ENCODE measurements at regions not wholly inside any gene's neighbourhood (a gene's known extent, or its start where the extent isn't known, plus 50 kb on each side); places are given as distances from the start of the nearest gene placed in this dataset.

- no peak for TF ChIP-seq POLR2AphosphoS5 (IDR thresholded peaks at IDR 0.05)
- TF ChIP-seq CTCF (IDR thresholded peaks at IDR 0.05) = no peak
- no peak for TF ChIP-seq POLR2A (IDR thresholded peaks at IDR 0.05)
- no peaks in the 10 kb centered on the region for H3K36me3 ChIP-seq
- H3K27me3 ChIP-seq = no peaks in the 10 kb centered on the region
- H3K4me3 ChIP-seq = no peak overlapping the region
- intact Hi-C loops (cut with DNase I; ENCODE audit: low total_unique reads) = no loop called here
- H3K9me3 ChIP-seq = peaks cover 7 to 20% of the 10 kb centered on the region in 2 donors
- DNase-seq (ENCODE audit: low spot score in 2 of 2) = no peak
- H3K27ac ChIP-seq = no peak overlapping the region
- H3K4me1 ChIP-seq = no peaks in the 10 kb centered on the region
Observed at GRCh38 chr5:120382833-120383232, 81.3 kb upstream of the PRR16 start.

GRCh38 chr5:120386981-120387380 lies 77.1 kb upstream of the PRR16 start:
- Histone ChIP-seq H3K4me3 (no peak overlapping the region), H3K27ac (no peak overlapping the region), H3K4me1 (no peaks in the 10 kb centered on the region), H3K9me3 (no peaks in the 10 kb centered on the region), H3K27me3 (no peaks in the 10 kb centered on the region), H3K36me3 (no peaks in the 10 kb centered on the region)
- TF ChIP-seq POLR2A (IDR thresholded peaks at IDR 0.05) (no peak), POLR2AphosphoS5 (IDR thresholded peaks at IDR 0.05) (no peak), CTCF (IDR thresholded peaks at IDR 0.05) (no peak)
- no peak for DNase-seq (ENCODE audit: low spot score in 2 of 2)
- intact Hi-C loops (cut with DNase I; ENCODE audit: low total_unique reads) = no loop called here

- Histone ChIP-seq H3K27me3 (no peaks in the 10 kb centered on the region), H3K36me3 (no peaks in the 10 kb centered on the region), H3K9me3 (no peaks in the 10 kb centered on the region), H3K4me1 (no peaks in the 10 kb centered on the region), H3K27ac (no peak overlapping the region), H3K4me3 (no peak overlapping the region)
- intact Hi-C loops (cut with DNase I; ENCODE audit: low total_unique reads) = no loop called here
- no peak for DNase-seq (ENCODE audit: low spot score in 2 of 2)
- no peak for TF ChIP-seq POLR2A (IDR thresholded peaks at IDR 0.05)
- no peak for TF ChIP-seq CTCF (IDR thresholded peaks at IDR 0.05)
- no peak for TF ChIP-seq POLR2AphosphoS5 (IDR thresholded peaks at IDR 0.05)
Observed at GRCh38 chr5:120388016-120388781, 75.9 kb upstream of the PRR16 start.

GRCh38 chr5:120394259-120394658 lies 69.8 kb upstream of the PRR16 start:
- intact Hi-C loops (cut with DNase I; ENCODE audit: low total_unique reads) = no loop called here
- no peak for DNase-seq (ENCODE audit: low spot score in 2 of 2)
- H3K4me3 ChIP-seq = no peak overlapping the region
- H3K27ac ChIP-seq = no peak overlapping the region
- H3K36me3 ChIP-seq = no peaks in the 10 kb centered on the region
- H3K27me3 ChIP-seq = no peaks in the 10 kb centered on the region
- H3K4me1 ChIP-seq = no peaks in the 10 kb centered on the region
- H3K9me3 ChIP-seq = peaks cover under 1 to 6% of the 10 kb centered on the region in 2 donors
- TF ChIP-seq CTCF (IDR thresholded peaks at IDR 0.05) = no peak
- no peak for TF ChIP-seq POLR2A (IDR thresholded peaks at IDR 0.05)
- no peak for TF ChIP-seq POLR2AphosphoS5 (IDR thresholded peaks at IDR 0.05)

DNA sequence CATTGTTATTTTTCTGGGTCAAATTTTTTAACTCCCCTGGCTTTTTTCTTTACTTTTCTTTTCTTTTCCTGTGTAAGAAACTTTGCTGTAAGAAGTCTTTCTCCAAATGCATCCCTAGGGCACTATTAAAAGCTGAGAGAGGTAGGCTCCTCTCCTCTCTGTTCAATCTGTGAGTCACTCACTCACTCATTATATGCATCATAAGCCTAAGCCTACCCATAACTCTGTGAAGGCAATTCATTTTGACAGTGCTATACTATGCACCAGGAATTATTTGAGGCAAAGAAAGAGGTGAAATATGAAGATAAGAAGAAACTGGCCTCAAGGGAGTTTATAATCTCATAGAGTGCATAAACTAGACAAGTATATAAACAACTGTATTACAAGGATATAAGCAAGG lies 67.9 kb upstream of the PRR16 start:
- H3K4me1 ChIP-seq = no peaks in the 10 kb centered on the region
- no peaks in the 10 kb centered on the region for H3K36me3 ChIP-seq
- no peak overlapping the region for H3K27ac ChIP-seq
- H3K4me3 ChIP-seq = no peak overlapping the region
- no peaks in the 10 kb centered on the region for H3K27me3 ChIP-seq
- TF ChIP-seq CTCF (IDR thresholded peaks at IDR 0.05) (no peak), POLR2AphosphoS5 (IDR thresholded peaks at IDR 0.05) (no peak), POLR2A (IDR thresholded peaks at IDR 0.05) (no peak)
- intact Hi-C loops (cut with DNase I; ENCODE audit: low total_unique reads) = no loop called here
- no peak for DNase-seq (ENCODE audit: low spot score in 2 of 2)
- H3K9me3 ChIP-seq = peaks cover 5 to 12% of the 10 kb centered on the region in 2 donors
